Smooth muscle cell (in vitro differentiated cells): ENCODE measurements at regions not wholly inside any gene's neighbourhood (a gene's known extent, or its start where the extent isn't known, plus 50 kb on each side); places are given as distances from the start of the nearest gene placed in this dataset.

Experiments used
- DNase-seq: peaks from one replicate; lab custom pipeline; 2025; ENCODE audit not compliant: unreplicated experiment; lab: John Stamatoyannopoulos, UW
- H2AFZ ChIP-seq: fragments of 200-600 bp; sonication (generic); 2 replicates; pipeline ENCODE4 v1.6.0; 2016; ENCODE audit warnings: antibody characterized with exemption, low read depth, mild to moderate bottlenecking
- H3F3A ChIP-seq: fragments of 200-600 bp; sonication (generic); 2 replicates; pipeline ENCODE4 v1.6.0; 2017; ENCODE audit warnings: antibody characterized with exemption, low read depth
- H3K27ac ChIP-seq: fragments of 200-600 bp; sonication (generic); 2 replicates; pipeline ENCODE4 v1.5.1; 2016; ENCODE audit warnings: low read depth, mild to moderate bottlenecking
- H3K27me3 ChIP-seq: fragments of 200-600 bp; sonication (generic); 2 replicates; pipeline ENCODE4 v1.6.1; 2016; ENCODE audit warnings: low read depth, mild to moderate bottlenecking
- H3K36me3 ChIP-seq: fragments of 200-600 bp; sonication (generic); 2 replicates; pipeline ENCODE4 v1.5.1; 2016; ENCODE audit warnings: low read depth
- H3K4me1 ChIP-seq: fragments of 200-600 bp; sonication (generic); 2 replicates; pipeline ENCODE4 v1.5.1; 2016; ENCODE audit warnings: low read depth
- H3K4me2 ChIP-seq: fragments of 200-600 bp; sonication (generic); 2 replicates; pipeline ENCODE4 v1.6.0; 2016; ENCODE audit warnings: mild to moderate bottlenecking
- H3K4me3 ChIP-seq: fragments of 200-600 bp; sonication (generic); 2 replicates; pipeline ENCODE4 v1.5.1; 2016; ENCODE audit warnings: mild to moderate bottlenecking
- H3K79me2 ChIP-seq: fragments of 200-600 bp; sonication (generic); 2 replicates; pipeline ENCODE4 v1.6.0; 2016; ENCODE audit warnings: low read depth, mild to moderate bottlenecking
- H3K9ac ChIP-seq: fragments of 200-600 bp; sonication (generic); 2 replicates; pipeline ENCODE4 v1.6.0; 2016; ENCODE audit warnings: low read depth
- H3K9me3 ChIP-seq: fragments of 200-600 bp; sonication (generic); replicated peaks from 2 replicates; pipeline ENCODE4 v1.5.1; 2016; ENCODE audit warnings: low read depth
- H4K20me1 ChIP-seq: fragments of 200-600 bp; sonication (generic); 2 replicates; pipeline ENCODE4 v1.6.0; 2016; ENCODE audit warnings: low read depth
- CTCF ChIP-seq: fragments of 200-600 bp; sonication (generic); IDR thresholded peaks from 2 replicates; pipeline ENCODE4 v1.5.1; 2017; ENCODE audit warnings: borderline replicate concordance, mild to moderate bottlenecking, antibody characterized with exemption; ENCODE audit not compliant: insufficient read depth, poor library complexity, severe bottlenecking
- WGBS: methylation state at CpG from one replicate; pipeline ENCODE4 v1.1.7; 2016; ENCODE audit warnings: low lambda C conversion rate; 5-methylcytosine and 5-hydroxymethylcytosine counted together

DNA sequence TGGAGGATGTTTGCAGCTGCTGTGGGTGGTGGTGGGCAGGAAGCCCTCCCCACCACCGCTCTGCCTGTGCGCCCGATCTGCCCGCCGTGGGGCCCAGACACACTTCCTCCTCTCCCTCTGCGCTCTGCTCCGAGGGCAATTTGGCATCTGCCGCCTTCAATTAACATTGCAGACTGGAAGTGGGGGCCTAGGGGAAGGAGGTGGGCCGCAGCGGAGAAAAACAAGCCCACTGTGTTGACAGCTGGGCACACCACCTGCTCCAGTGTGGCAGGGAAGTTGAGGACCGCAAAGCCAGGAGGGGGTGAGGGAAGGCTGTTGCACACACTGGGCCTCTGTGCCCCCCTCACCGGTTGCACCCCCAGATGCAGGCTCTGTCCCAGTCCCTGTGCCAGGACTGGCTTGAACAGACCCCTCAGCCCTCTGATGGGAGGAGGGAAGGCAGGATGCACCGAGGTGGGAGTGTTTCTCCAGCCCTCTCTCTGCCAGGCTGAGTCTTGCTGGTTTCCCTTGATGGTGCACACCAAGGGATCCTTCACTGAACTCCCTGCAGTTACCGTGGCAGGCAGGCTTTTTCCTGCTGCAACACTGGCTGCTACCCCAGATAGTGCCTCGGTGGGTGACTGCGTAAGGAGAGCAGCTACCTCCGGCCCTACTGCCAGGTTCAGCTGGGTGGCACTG, 72.8 kb upstream of the MED9 start:
- Histone ChIP-seq H3K4me2 (no peak overlapping the region), H3K4me3 (no peak overlapping the region), H3K36me3 (no peaks in the 10 kb centered on the region), H3K9me3 (no peaks in the 10 kb centered on the region), H3K27ac (no peak overlapping the region), H3K79me2 (no peaks in the 10 kb centered on the region), H3K27me3 (no peaks in the 10 kb centered on the region), H3F3A (no peaks in the 10 kb centered on the region), H3K4me1 (peaks cover 4% of the 10 kb centered on the region), H2AFZ (no peak overlapping the region), H3K9ac (no peak overlapping the region), H4K20me1 (no peaks in the 10 kb centered on the region)
- no peak for TF ChIP-seq CTCF
- DNase-seq = no peak
- 88% methylated on average over 17 of the region's 17 CpGs for WGBS

DNA sequence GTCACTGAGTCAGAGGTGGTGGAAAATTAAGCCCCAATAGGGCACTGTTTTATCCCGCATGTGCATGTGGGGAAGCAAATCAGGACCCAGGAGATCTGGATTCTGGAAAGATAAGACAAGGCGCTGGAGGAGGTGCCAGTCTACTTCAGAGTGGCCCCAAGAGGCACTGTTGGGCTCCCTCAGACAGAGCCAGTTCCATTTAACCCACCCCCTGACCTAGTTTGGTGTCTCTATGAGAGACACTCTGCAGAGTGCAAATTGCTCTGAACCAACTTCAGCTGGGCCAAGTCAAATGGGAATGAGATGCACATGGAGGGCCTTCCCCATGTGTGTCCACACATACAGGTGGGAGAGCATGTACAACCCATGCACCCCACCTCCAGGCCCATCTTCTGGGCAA, 71.1 kb upstream of the MED9 start:
- WGBS = 86% methylated on average over 2 of the region's 2 CpGs
- no peak overlapping the region for H3K27ac ChIP-seq
- H3K36me3 ChIP-seq = no peaks in the 10 kb centered on the region
- no peaks in the 10 kb centered on the region for H3K27me3 ChIP-seq
- no peaks in the 10 kb centered on the region for H3F3A ChIP-seq
- no peaks in the 10 kb centered on the region for H3K79me2 ChIP-seq
- no peaks in the 10 kb centered on the region for H3K9me3 ChIP-seq
- no peak overlapping the region for H3K4me3 ChIP-seq
- H3K9ac ChIP-seq = no peak overlapping the region
- no peaks in the 10 kb centered on the region for H4K20me1 ChIP-seq
- TF ChIP-seq CTCF = no peak
- H3K4me1 ChIP-seq = peaks cover 4% of the 10 kb centered on the region
- DNase-seq = no peak
- H3K4me2 ChIP-seq = no peak overlapping the region
- H2AFZ ChIP-seq = no peak overlapping the region

DNA sequence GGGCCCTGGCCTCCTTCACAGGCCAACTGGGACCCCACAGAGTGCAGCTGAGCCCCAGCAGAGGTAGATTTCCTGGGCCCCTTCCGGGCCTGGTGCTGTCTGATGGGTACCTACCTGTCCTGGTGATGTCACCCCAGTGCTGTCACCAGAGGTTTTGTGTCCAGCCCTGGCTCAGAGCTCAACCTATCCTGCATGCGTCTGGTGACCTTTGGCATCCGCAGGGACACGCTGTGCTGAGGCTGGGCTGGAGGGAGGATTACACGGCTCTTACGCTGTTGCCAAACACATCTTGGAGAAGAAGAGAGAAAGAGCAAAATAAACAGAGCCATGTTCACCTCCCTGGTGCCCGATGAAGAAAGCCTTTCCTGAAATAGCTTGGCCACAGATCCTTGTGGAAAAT, 70.6 kb upstream of the MED9 start:
- WGBS = 78% methylated on average over 7 of the region's 7 CpGs
- no peak for DNase-seq
- H3K4me2 ChIP-seq = no peak overlapping the region

More for the DNA sequence above, 70.6 kb upstream of the MED9 start:
- Histone ChIP-seq H3K27ac (no peak overlapping the region), H3K79me2 (no peaks in the 10 kb centered on the region), H3F3A (no peaks in the 10 kb centered on the region), H3K27me3 (no peaks in the 10 kb centered on the region), H2AFZ (no peak overlapping the region), H3K4me3 (no peak overlapping the region), H3K36me3 (no peaks in the 10 kb centered on the region), H3K4me1 (peaks cover 4% of the 10 kb centered on the region), H4K20me1 (no peaks in the 10 kb centered on the region), H3K9ac (no peak overlapping the region), H3K9me3 (no peaks in the 10 kb centered on the region)
- TF ChIP-seq CTCF = no peak
